GM20431 (cell line): ENCODE measurements at regions not wholly inside any gene's neighbourhood (a gene's known extent, or its start where the extent isn't known, plus 50 kb on each side); places are given as distances from the start of the nearest gene placed in this dataset.
"Not testable (repeated sequence)": the region's sequence is repeated elsewhere in the genome, so short reads cannot be mapped to it uniquely, and the experiment has no call there.

Experiments
- in situ Hi-C: fragments of 300-500 bp; cut with MseI, MboI; formaldehyde crosslinking; loops from one replicate; pipeline ENCODE4 v1.15.0; 2020; ENCODE audit warnings: low sequenced_read_pairs; ENCODE audit not compliant: unreplicated experiment

DNA sequence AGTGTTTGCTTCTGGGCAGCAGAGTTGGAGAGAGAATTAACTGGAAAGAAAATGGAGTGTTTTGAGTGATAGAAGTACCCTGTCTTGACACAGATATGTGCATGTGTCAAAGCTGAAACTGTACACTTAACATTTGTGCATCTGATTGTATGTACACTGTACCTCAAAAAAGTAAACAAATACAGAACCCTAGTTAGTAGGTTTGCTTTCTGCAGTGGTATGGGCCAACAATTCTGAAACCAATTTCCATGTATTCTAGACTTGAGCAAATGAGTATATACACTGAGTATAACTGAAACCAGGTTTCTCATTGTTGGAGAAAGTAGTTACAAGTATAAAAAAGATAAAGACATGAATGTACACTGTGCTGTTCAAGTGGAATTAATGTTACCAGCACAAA, 52.4 kb downstream of the ELAPOR2 start:
- in situ Hi-C loops = no loop called here

GRCh38 chr7:87004956-87005355, 54.5 kb downstream of the ELAPOR2 start:
- in situ Hi-C loops = no loop called here

- in situ Hi-C loops = no loop called here
These were observed 55.3 kb downstream of the ELAPOR2 start for GRCh38 chr7:87003872-87004798.

DNA sequence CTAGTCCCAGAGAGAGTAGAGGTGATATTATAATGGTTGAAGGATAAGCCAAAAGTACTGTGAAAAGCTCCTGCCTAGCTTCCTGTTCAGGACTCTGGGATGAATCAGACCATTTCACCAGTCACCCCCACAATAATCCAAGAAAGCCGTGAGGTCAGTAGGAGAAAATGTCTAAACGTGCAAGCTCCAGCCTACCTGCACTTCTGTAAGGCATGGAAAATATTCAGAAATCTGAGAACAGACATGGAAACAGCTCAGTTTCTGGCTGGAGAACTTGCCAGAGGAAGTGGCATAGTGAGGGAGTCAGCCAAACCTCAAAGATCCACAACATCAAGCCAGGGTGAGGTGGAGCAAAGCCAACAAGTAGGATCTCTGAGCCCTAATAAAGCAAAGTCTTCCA, 58.2 kb downstream of the ELAPOR2 start:
- in situ Hi-C loops = no loop called here

DNA sequence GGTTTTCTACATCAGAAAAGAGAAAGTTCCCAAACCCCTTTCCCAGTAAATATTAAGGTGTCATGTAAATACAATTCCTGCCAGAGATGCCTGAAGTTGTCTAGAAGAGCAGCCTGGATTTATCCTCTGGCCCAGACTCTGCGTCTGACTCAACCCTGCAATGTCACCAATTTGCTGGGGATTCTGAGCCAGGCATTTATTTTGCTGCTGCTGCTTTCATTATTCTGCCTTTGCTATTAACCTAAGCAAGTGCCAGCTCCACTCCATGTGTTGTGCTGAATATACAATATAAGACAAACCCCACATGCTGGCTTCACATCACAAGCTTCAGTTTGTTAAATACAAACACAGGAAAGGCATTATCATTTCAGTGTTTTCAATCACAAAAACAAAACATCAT, 59.1 kb downstream of the ELAPOR2 start:
- in situ Hi-C loops = no loop called here

GRCh38 chr7:86999750-87000149, 59.7 kb downstream of the ELAPOR2 start:
- in situ Hi-C loops = no loop called here

GRCh38 chr7:86995814-86996213, 63.6 kb downstream of the ELAPOR2 start:
- in situ Hi-C loops = no loop called here

DNA sequence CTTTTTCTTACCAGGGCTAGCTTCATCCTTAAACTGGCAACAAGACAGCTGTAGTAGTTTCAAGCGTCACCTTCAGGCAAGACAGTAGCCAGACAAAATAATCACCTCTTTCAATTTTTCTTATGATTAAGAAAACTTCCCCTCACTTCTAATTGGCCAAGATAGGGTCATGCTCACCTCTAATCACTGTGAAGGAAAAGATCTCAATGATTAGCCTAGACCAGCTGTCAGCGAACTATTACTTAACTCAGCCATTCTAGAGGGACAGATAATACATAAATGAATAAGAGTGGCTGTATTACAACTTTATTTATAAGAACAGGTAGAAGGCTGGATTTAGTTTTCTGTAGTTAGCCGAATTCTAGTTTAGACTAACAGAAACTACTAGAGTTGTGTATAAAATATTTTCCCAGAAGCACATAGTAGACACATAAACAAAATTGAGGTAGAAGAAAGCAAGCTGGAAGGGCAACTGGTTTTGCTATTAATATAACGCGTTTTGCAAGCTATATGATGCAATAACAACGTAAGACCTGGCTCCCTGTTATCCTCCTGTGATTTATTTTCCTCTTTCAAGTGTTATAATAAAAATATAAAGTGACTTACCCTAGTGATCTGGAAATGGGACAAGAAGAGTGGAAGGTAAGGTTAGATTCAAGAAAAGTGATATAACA, 64.3 kb downstream of the ELAPOR2 start:
- in situ Hi-C loops = no loop called here

- in situ Hi-C loops = no loop called here
These were observed 67.7 kb downstream of the ELAPOR2 start for GRCh38 chr7:86991771-86992191.

GRCh38 chr7:86991093-86991769, 68.2 kb downstream of the ELAPOR2 start:
- in situ Hi-C loops = no loop called here

GRCh38 chr7:86989407-86989806, 70.0 kb downstream of the ELAPOR2 start:
- in situ Hi-C loops = no loop called here

DNA sequence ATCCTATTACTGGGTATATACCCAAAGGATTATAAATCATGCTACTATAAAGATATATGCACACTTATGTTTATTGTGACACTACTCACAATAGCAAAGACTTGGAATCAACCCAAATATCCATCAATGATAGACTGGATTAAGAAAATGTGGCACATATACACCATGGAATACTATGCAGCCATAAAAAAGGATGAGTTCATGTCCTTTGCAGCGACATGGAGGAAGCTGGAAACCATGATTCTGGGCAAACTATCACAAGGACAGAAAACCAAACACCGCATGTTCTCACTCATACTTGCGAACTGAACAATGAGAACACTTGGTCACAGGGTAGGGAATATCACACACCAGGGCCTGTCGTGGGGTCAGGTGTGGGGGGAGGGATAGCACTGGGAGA, 71.6 kb downstream of the ELAPOR2 start:
- in situ Hi-C loops = not testable (repeated sequence)

GRCh38 chr7:86987358-86987757, 72.1 kb downstream of the ELAPOR2 start:
- in situ Hi-C loops = not testable (repeated sequence)

- in situ Hi-C loops = not testable (repeated sequence)
These were observed 74.1 kb downstream of the ELAPOR2 start for GRCh38 chr7:86985342-86985741.

DNA sequence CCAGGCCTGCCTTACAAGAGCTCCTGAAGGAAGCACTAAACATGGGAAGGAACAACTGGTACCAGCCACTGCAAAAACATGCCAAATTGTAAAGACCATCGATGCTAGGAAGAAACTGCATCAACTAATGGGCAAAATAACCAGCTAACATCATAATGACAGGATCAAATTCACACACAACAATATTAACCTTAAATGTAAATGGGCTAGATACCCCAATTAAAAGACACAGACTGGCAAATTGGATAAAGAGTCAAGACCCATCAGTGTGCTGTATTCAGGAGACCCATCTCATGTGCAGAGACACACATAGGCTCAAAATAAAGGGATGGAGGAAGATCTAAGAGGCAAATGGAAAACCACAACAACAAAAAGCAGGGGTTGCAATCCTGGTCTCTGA, 75.8 kb downstream of the ELAPOR2 start:
- in situ Hi-C loops = not testable (repeated sequence)

GRCh38 chr7:86981937-86982336, 77.5 kb downstream of the ELAPOR2 start:
- in situ Hi-C loops = not testable (repeated sequence)

DNA sequence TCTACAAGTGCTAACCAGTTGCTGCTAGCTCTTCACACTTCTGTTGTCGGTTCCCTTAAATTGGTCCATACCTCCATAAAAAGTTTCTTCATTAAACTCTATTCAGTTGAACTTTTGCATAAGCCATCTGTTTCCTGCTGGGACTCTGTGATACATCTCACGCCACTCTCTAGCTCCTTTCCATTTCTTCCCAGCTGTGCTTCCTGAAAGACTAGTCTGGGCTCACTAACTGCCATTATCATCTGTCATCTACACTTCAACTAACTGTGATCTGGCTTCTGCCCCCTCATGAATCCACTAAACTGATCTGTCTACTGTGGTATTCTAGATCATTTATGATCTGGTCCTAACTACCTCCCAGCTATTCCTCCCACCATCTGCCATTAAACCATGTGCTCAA, 78.3 kb downstream of the ELAPOR2 start:
- in situ Hi-C loops = no loop called here

- in situ Hi-C loops = no loop called here
These were observed 79.2 kb downstream of the ELAPOR2 start for GRCh38 chr7:86980223-86980622.

DNA sequence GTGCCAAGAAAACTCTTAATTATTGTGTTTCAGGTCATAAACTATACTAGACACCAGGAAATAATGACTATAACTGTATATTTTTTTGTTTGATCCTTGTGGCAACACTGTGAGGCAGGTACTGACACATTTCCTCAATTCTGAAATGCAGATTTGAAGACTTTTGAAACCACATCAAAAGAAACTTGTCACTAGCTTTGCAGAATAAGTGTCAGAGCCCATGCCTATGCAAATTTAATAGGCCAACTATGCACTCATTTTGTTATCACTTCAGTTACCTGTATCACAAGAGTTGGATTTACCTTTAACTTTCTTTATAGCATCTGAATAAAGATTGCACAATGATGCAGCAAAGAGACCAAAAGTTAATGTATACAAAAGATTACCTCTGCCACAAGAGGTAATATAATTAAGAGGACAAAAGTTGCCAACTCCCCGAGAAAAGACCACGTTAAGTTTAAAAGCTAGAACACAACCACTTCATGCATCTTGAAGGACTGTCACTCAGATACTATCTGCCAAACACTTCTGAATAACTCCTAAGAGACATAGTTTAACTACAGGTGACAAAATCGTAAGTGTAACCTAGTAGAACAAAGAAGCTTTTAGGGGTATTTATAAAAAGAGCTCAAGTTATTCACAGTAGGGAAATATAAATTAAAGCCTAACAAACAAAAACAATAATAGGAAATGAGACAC, 80.5 kb downstream of the ELAPOR2 start:
- in situ Hi-C loops = no loop called here

GRCh38 chr7:86976958-86977357, 82.5 kb downstream of the ELAPOR2 start:
- in situ Hi-C loops = no loop called here
